GM19035 (cell line): ENCODE measurements at regions not wholly inside any gene's neighbourhood (a gene's known extent, or its start where the extent isn't known, plus 50 kb on each side); places are given as distances from the start of the nearest gene placed in this dataset.

Experiments
- ATAC-seq: cut with Tn5 transposase; IDR thresholded peaks from one replicate; pipeline ENCODE4 v1.9.1; 2021; ENCODE audit not compliant: unreplicated experiment

DNA sequence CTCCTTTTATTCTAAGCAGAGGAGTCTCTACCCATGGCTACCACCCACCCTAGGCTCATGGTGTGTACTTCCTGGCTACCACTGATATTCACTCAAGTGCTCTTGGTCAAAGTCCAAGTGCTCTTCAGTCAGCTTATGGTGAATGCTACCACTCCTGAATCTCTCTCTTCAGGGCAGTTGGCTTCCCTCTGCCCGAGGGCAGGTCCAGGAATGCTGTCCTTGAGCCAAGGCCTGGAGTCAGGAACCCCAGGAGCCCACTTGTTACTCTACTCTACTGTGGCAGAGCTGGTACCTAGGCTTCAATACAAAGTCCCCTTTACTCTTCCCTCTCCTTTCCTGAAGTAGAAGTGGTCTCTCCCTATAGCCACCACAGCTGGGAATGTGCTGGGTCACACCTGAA is 226.0 kb downstream of the DIPK2A start:
- ATAC-seq: no peak

DNA sequence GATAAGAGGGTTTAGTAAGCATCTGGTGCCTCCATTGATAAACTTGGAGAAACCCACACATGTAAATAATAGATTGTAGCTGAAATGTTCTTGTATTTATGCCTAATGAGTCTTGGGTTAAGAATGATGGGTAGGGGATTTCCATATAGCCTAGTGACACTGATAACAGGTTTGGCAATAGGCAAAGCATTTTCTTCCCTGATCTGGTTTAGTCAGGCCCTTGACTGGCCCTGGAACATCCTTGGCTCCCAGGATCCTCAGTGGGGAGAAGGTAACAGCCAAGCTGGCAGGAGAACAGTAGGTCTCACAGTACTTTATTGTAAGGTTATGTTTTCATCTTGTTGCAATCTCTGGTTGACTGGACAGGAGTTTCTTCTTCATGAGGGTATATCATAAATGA is 228.4 kb downstream of the DIPK2A start:
- ATAC-seq: no peak

DNA sequence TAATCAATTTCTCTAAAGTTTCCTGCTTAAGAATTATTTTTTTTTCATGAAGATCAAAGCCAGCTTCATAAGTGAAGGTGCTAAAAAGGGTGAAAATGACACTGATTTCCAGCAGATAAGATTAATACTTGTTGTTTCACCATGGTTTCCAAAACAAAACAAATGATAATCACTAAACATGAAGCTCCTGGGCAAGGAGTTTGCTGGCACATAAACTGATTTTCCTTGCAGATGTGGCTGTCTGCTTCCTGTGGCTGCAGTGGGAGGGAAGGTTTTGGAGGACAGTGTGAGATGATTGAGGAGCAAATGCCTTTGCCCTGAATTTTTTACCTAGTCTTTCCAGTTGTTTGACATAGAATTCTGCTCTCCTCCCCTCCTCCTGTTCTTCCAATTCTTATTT is 228.8 kb downstream of the DIPK2A start:
- ATAC-seq: no peak

DNA sequence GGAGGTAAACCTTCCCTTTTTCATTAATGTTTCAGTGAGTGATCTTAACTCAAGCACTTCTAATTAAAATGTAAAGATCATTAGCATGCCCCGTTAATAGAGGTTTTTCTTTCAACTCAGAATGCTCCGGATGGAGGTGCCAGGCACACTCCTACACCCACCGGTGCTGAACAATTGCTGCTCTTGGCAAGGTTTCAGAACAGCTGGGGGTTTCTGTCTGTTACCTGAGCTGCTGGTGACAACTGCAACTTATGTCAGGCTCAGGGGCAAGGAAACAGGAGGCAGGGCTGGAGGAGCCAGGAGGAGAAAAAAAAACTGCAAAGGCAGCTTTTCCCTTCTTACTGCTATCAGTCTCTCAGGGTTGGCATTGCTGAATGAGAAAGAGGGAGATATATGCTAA is 250.1 kb downstream of the DIPK2A start:
- ATAC-seq: no peak

DNA sequence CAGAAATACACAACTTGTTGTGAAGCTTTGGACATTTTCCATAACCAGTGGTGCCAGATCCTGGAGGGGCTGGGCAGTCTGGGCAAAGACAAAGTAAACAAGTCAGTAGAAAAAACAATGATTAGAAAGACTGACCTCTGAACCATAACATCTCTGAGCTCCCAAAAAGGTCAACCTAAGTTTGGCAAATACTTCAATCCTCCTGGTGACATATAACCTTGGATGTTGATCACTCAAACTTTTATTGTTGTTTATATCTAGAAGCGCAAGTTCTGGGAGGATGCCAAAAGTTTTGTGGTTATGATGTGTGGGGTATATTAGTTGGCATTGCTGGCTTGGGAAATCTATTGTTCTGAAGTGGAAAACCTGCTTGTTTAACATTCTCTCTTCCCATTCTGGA is 257.7 kb downstream of the DIPK2A start:
- ATAC-seq: no peak

DNA sequence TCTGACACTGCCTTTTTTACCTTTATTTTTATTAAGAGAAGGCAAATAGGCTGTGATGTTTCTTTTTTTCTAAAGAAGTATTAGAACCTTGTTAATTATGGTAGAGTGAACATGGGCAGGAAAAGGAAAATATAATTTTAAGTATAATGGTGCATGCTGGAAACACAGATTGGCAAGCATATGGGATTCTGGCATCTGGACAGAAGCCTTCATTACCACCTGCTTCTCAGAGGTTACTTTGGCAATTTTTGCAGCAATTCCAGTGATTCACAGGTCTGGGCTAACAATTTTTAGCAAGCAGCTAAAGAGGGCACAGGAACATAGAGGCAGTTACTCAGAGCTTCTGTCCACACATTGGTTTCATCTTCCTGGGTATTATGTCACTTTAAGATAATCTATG is 258.3 kb downstream of the DIPK2A start:
- no peak for ATAC-seq

DNA sequence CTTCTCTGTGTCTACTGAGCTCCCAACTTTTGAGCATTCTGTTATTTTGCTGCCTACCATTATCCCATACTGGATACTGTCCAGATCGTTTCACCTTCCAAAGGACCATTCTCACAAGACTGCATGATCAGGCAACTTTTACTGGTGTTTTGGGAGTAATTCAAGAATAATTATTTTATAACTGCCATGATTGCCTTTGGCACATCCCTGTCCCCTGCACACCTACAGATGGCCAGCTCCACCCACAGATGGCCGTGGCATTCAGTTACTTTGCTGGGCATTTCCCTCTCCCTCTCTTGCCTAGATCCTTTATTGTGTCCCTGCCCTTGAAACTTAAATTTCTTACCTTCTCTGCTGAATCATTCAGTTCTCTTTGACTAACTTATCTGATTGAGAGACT is 263.9 kb downstream of the DIPK2A start:
- no peak for ATAC-seq

DNA sequence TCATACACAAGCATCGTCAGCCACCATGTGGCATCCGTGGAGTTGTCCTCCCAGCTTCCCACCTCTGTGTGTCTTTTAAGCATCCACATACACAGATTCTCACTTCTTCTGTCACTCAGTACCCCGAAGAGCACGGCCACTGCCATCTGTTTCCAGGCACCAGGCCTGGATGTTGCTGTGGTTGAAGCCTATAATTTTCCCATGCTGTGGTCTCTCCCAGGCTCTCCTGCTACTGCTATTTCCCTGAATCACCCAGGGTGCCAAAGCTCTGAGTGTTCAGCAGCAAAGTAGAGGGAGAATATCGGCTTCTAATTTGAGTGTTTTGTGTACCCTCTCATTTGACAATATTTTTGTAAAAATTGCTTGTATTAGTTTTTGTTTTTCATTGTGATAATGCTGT is 265.7 kb downstream of the DIPK2A start:
- no peak for ATAC-seq

DNA sequence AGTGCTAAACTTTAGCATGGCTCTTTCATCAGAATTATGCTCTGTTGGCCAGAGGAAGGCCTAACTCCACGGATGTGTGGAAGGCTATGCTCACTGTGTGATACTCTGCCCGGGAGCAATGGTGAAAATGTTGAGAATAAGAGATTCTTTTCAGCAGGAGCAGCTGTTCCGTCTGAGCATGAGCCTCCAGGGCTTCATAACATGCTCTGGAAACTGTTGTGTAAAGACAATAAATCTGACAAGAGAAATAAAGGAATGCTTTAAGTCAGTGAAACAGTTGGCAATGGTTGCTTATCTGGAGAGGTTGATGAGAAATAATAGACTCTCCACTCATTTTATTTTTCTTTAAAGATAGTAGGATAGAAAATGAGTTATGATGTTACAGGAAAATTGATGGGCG is 269.8 kb downstream of the DIPK2A start:
- no peak for ATAC-seq

DNA sequence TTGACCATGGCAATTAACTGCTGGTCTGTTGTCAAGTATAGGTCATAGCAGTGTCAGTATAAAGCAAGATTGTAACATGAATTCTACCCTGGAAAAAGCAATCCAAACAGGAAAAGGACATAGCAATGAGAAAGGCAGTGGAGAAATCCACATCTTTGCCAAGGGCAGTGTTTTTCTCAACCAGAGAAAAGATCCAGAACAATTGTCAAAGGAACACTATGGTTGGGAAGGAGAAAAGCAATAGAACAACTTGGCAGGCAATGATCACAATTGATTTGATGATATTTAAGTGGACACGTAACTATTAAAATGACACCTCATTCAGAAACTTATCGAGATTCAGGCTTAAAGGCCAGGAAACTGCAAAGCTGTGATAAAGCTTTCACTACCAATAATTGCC is 271.1 kb downstream of the DIPK2A start:
- no peak for ATAC-seq

DNA sequence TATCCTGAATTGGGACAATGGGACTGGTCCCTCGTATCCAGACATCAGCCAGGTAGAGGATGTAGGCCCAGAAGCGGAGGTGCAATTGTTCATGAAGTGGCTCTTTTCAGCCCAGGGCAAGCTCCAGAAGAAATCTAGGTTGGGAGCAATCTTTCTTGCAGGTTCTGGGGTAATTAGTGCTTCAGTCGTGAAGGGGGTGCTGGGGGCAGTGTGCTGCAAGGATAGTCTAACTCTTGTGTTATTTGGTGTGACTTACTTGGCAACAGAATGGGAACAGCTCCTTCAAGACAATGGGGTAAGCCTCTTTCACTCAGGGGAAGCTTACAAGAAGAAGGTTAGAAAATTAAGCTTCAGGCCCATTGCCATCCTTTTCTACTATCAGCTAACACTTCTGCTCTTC is 273.0 kb downstream of the DIPK2A start:
- ATAC-seq: no peak

DNA sequence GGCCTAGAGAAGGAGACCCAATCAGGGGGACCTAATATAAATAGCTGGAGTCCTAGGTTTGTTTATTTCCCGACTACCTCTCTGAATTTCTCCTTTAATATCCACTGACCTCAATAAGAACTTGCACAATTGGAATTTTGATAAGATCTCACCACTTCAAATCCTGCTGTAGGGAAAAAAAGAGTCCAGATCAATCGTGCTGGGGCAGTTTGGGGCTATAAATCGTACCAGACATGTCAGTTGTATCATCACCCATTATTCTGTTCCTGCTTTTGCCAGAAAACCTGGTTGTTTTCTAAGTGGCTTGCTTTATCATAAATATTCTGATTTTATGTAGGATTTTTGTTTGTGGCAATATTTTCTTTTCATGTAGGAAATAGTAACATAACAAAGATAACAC is 281.3 kb downstream of the DIPK2A start:
- no peak for ATAC-seq

DNA sequence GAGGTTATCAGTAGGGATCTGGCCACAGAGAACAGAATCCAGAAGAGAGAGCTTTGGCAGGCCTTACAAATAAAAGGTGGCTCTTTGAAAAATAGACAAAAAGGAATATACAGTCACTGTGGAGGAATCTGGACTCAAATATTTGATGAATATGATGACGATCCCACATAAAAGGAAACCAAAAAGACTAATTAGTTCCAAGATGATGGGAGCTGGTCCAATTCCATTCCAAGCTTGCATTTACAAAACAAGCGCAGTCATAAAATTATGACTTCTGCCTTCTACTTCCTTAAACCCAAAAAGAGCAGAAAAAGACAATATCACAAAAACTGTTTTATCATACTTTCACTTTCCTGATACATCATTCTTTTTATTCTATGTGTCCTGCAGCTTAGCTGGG is 285.8 kb downstream of the DIPK2A start:
- ATAC-seq: no peak

DNA sequence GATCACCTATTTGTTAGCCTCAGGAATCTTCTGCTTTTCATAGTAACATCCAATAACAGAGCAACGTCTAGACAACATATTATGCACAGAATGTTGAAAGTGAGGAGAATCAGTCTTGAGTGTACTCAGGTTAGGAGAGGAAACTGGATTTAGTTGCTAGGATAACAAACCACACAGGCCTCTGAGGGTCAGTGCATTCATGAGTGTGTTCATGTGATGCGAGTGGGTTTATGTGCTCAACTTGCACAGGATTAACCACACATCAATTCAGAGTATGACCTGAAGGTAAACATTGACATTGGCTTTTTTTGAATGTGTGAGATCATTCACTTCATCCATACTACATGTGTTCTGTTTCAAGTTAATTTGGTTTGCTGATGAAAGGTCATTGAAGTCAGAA is 287.6 kb downstream of the DIPK2A start:
- no peak for ATAC-seq

DNA sequence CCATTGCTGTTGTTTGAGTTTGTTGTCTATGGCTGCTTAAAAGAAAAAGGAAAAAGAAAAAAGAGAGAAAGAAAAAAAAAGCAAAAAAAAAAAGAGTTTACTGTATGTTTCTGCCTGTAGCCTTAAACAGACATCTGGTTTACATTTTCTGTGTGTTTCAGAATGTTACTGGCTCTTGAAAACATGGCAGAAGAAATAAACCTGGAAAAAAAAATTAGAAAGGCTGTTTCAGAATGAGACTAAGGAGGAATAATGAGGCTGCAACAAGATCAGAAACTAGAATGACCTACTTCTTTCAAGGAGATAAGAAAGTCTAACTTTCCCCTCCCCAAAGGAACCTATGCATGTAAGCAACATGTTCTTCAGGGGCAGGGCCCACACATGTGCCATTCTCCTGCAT is 292.1 kb downstream of the DIPK2A start:
- no peak for ATAC-seq

DNA sequence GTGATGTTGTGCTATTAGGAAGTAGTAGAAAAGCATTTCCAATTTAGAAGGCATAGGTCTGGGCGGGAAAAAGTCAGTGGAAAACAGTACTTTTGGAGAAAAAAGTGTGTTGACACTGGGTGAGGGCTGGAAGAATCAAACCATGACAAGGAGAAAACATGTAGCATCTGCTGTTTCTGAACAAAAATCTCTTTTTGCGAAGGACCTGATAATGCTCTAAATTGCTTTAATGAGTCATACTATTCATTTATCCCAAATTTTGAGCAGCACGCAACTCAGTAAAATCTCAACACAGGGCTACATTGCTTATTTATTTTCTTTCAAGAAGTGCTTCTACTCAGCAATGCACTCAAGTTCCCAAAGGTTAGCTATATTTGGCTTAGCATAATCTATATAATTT is 292.7 kb downstream of the DIPK2A start:
- ATAC-seq: no peak

DNA sequence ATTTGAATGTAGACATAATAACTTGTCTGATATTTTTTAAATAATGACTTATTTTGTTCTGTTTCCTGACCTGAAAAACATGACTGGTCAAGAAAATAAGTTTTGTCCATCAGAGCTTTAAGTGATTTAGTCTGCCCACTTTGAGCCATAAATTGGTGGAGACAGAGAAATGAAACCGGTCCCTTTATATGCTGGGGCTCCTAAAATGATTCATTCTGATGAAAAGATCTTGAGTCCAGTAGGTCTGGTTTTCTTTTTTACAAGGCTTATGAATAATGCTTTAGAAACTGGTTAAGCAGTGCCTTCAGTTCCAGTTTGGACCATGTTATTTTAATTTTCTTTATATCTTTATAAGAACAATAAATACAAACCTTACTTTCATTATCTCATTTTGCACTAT is 293.2 kb downstream of the DIPK2A start:
- no peak for ATAC-seq

DNA sequence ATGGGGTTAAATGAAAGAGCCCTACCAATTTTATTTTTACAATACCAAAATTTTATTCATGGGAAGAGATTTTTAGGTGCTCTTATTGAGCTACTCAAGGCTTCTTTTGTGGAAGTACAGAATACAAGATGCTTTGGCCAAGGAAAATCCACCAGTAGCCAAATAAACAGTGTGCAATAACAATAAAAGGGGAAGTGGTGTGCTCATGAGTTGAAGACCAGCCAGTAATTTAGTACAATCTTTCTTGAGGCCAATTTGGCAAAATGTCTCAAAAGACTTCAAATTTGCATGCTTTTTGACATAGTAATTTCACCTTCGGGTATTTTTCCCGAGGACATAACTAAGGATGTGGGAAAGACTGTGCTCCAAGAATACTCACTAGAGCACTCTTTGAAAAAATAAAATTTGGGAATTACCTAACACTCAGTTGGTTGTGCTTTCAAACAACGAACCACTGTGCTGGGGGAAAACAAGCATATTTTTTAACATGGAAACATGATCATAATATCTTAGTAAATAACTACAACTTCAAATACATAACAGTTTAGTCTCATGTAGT is 294.0 kb downstream of the DIPK2A start:
- ATAC-seq: no peak

DNA sequence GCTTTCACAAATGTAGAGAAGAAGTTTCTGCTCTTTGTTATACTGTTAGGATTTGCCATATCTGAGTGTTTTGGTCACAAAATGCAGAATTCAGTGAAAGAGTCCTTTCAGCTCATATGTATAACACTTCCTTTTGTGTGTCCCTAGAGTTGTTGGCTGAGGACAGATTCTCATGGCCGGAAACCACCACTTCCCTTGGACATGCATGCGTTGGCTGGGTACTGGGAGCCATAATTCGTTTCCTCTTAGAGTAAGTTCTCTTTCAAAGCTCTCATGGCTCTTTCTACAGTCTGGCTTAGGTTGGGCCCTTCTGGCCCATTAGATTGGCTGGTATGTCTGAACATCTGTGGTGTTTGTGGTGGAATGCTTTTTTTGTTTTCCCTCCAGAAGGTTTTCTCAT is 298.5 kb downstream of the DIPK2A start:
- no peak for ATAC-seq

DNA sequence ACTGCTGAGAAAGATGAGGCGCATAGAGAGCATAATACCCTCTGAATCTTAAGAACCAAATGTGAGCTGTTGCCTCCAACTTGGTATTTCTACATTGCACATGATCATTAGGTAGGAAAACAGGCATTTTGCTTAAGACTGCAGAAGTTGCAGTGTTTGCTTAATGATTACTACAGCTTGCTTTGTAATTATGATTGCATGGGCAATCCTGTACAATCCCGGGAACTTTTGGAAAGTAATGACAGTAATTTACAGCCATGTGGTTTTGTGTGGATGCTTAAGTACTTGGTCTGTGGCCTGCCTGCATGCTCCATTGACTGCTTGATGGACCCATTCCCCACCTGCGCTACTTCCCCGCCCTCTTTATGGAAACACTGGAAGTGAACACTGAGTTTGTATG is 301.1 kb downstream of the DIPK2A start:
- ATAC-seq: no peak

DNA sequence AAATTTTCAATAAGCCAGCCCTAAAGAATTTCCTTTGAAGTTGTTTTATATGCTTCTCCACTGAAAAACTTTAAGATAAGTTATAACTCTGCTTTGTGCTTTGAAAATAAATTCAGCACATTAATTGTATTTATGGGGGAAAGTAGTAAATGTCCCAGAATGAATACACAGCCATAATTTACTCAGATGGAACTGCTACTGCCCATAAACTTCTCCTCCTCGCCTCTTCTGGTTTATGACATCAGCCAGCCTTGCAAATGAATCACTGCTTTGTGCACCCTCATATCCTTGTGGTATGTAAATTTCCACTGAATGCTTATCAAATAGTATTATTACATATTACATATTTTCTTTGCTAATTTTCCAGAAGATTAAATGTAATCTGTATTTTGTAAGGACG is 302.0 kb downstream of the DIPK2A start:
- ATAC-seq: no peak

DNA sequence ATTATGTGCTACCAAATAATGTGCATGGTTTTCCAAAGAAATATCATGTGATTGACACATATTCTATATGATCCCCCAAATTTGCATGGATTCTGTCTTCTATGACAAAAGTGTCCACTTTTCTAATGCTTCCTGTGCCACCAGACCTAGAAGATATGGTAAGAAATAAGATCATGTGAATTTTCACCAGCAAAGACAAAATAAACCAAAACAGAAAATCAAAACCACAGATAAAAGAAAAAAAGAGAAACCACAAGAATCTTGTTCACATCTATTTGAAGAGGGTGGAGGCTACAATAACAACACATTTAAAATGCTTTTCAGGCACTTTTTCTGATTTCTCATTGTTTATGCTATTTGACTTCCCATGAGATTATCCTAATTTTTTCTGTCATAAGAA is 303.4 kb downstream of the DIPK2A start:
- ATAC-seq: peak; percentile 51

DNA sequence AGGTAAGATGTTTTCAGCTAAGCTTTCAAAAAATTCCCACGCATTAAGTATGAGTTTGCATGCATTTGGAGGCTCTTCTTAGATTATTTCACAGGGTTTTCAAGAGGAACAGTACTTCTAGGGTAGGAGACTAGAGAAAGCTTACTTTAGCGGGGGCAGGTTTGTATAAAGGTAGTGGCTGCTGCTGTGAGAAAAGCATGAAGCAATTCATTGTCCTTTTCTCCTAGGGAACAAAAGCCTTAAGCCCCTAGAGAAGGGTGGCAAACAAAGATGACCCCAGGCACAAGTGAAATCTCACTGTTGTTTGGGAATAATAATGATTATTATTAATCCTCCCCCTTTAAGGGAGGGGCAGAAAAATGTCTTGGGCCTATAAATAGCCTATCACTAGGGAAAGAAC is 310.7 kb downstream of the DIPK2A start:
- ATAC-seq: no peak
